Peyer's patch (tissue), 4 donors: ENCODE measurements at regions not wholly inside any gene's neighbourhood (a gene's known extent, or its start where the extent isn't known, plus 50 kb on each side); places are given as distances from the start of the nearest gene placed in this dataset.
"Not testable (repeated sequence)": the region's sequence is repeated elsewhere in the genome, so short reads cannot be mapped to it uniquely, and the experiment has no call there.

Experiments used
- CTCF ChIP-seq, 6 experiments: fragments of 450-650 bp in 4 of 6; fragments of 200-600 bp in 2 of 6; sonication (generic) in 1 of 6; IDR thresholded peaks; one replicate each; pipeline ENCODE4 v1.5.1; 2017 to 2019; ENCODE audit warnings: antibody characterized with exemption in 6 of 6, mild to moderate bottlenecking in 3 of 6, moderate library complexity in 1 of 6
- POLR2A ChIP-seq, 2 donors: fragments of 450-650 bp; IDR thresholded peaks; one replicate each; pipeline ENCODE4 v1.5.1; 2017; ENCODE audit warnings: antibody characterized with exemption in 2 of 2, mild to moderate bottlenecking in 2 of 2, moderate library complexity in 2 of 2

- not testable (repeated sequence) for TF ChIP-seq CTCF, POLR2A (IDR thresholded peaks at IDR 0.05)
These were observed 330.3 kb upstream of the TARS1 start for GRCh38 chr5:33110496-33110895.
